COR-L47 (cell line): ENCODE measurements at regions not wholly inside any gene's neighbourhood (a gene's known extent, or its start where the extent isn't known, plus 50 kb on each side); places are given as distances from the start of the nearest gene placed in this dataset.
A peak's percentile ranks its signal among the peaks of the same experiment; 100 is the strongest.
"Not testable (repeated sequence)": the region's sequence is repeated elsewhere in the genome, so short reads cannot be mapped to it uniquely, and the experiment has no call there.

Experiments
- DNase-seq: peaks from one replicate; lab custom pipeline; 2025; lab: John Stamatoyannopoulos, UW

DNA sequence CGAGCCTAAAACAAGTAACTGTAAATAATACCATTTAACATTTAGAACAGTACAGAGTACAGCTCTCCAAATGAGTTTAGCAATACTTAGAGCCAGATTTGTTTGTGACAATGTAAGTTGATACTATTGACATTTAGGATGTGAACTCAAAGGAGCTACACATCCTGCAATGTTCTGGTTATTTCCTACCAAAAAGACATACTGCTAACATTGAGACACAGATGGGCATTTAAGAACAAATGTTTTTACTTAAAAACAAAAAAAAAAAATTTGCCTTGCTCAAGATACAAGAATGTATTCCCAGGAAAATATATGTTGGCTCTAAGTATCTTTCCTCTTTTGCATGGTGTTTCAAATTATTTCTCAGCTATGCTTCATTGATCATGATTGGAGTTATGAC is 1464.8 kb upstream of the PRMT6 start:
- no peak for DNase-seq

DNA sequence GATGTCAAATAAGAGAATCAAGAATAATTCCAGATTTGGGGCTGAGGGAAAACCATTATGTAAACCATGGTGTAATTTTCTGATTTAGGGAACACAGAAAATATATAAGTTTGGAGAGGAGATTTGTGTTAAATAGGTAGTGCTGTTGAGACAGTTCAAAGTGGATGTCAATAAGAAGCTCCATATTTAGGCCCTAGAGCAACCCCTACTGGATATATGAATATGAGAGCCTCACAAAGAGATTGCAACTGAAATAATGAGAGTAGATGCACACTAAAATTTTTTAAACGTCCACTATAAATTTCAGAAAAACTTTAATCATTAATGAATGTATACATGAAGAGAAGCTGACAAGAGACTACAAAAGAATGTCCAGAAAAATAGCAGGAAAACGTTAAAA is 1447.8 kb upstream of the PRMT6 start:
- no peak for DNase-seq

DNA sequence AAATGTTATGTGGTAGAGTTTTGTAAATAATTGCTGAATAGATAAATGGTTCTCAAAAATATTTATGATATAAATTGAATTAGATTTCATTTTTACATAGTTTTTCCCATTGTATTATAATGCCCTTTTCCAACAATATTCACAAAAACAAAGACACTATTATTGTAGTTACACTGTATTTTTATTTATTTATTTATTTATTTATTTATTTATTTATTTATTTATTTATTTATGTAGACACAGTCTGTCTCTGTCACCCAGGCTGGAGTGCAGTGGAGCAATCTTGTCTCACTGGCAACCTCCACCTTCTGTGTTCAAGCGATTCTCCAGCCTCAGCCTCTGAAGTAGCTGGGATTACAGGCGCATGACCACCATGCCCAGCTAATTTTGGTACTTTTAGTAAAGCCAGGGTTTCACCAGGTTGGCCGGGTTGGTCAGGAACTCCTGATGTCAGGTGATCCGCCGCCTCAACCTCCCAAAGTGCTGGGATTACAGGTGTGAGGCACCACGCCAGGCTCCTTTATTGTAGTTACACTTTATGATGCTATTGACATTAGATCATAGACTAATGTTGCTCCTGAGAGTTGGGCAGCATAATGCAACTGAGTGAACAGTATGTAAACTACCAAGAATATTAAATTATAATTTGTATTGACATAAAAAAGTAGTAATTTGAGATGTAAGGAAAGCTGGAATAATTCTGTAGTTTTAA is 1430.0 kb upstream of the PRMT6 start:
- no peak for DNase-seq

DNA sequence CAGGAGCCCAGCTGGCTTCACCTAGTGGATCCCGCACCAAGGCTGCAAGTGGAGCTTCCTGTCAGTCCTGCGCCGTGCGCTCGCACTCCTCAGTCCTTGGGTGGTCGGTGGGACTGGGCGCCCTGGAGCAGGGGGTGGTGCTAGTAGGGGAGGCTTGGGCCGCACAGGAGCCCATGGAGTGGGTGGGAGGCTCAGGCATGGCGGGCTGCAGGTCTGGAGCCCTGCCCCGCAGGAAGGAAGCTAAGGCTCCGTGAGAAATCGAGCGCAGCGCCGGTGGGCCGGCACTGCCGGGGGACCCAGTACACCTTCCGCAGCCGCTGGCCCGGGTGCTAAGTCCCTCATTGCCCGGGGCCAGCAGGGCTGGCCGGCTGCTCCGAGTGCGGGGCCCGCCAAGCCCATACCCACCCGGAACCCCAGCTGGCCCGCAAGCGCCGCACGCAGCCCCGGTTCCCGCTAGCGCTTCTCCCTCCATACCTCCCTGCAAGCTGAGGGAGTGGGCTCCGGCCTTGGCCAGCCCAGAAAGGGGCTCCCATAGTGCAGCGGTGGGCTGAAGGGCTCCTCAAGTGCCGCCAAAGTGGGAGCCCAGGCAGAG is 1425.2 kb upstream of the PRMT6 start:
- DNase-seq = not testable (repeated sequence)

DNA sequence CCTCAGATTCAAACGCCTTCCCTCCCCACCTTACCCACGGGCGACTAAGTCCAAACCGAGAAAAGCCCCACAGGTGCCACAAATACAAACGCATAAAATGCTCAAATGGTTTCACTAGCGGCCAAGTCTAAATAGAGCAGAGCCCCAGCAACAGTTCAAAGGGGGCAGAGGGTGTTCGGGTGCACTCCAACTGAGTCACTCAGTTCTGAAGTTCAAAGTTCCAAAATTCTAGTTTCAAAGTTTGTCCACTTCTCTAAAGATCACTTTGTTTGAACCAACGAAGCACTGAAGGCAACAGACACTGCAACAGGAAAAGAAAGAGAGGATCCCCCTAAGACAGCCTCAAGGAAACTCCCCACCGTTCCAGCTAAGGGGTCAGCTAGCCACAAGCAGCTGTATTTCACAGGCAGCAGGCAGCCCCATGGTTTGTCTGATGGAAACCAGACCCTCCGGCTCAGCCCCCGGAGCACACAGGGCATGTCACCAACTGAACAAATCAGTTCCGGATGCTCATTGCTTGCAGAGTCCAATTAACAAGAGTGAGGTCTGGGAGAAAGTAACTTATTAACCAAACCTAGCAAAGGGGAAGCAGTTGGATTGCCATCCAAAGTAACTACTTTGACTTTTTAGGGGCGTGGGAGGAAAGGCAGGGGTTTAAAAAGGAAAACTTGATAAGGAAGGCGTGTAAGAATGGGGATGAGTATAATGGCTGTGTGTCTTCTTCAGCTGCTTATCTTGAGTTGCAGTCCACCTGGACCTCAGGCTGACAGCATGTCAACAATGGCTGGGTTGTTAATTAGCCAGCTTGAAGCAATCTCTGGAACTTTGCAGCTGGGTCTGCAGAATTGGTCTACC is 1423.9 kb upstream of the PRMT6 start:
- DNase-seq = no peak

DNA sequence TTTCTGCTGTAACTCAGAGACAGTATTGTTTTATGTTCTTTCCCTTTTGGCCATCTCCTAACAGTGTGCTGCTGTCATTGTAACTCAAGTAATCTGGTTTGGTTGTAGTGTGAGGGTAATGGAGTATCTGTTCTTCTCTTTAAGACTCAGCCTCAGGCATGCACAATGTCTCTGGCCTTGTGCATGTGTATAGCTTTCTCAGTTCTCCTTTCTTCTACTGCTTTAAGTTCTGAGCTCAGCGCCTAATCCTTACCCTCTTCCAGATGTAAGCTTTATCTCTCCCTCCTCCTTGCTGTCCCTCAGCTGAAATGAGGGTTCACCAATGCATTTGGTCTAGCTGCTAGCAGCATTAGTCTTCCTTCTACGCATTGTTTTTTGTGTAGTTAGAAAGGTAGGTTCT is 1420.4 kb upstream of the PRMT6 start:
- DNase-seq = no peak

DNA sequence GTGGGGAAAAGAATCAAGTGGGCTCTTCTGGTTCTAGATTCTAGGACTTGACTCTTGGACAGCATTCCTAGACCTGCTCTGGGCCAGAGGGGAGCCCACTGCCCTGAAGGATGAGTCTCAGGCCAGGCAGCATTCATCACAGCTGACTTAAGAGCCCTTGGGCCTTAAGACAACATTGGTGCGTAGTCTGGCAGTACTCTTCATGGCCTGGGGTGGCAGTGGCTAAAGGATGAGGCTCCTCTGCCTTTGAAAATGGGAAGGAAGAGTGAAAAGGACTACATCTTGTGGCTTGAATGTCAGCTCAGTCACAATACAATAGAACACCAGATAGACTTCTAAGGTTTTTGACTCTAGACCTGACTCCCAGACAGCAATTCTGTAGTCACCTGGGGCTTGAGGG is 1415.1 kb upstream of the PRMT6 start:
- no peak for DNase-seq

DNA sequence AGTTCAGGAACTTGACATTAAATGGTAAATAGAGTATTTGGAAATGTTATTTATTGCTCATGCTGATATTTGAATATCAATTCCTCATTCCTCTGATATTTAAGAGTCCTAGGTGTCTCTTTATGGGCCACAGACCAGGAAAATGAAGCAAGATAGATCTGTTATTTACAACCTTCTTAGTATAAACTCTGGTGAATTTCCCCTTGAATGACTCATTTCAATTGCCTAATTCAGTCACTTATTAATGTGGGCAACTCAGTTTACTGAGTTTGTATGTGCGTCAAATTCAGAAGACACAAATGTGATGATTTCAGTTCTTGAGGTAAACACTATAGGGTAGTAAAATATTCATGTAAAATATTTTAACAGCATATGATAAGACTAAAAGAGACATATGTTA is 1404.4 kb upstream of the PRMT6 start:
- no peak for DNase-seq

DNA sequence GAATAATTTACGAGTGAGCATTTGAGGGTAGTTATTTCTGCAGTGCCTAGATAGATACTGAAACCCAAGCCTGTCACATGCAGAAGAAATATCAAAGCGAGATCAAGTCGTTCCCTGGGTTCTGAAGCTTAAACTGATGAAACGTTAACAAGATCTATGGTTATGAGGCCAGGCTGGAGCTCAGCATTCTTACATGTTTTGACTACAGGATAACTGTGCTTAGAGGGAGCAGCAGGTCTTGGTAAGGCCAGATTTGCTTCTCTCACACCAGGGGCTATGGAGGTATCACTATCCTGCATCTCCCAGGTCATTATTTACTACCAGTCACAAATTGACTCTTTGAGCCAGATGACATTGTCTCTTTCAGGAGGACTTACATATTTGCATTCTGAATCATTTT is 1401.4 kb upstream of the PRMT6 start:
- DNase-seq = no peak

DNA sequence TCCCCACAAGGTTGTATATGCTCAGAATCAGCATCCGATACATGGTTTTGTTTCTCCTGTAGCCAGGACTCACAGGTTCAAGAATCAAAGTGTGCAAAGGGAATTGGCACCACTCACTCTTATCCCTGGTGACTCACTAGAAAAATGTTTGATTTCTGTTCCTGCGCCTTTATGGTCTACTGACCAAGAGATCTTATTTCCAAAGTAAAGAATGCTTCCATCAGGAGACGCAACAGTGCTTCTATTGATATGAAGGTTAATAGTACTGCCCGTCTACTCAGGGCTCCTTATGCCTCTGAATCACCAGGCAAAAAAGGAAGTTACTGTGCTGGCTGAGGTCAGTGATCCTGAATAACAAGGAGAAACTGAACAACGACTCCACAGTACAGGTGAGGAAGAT is 1392.0 kb upstream of the PRMT6 start:
- DNase-seq = no peak

DNA sequence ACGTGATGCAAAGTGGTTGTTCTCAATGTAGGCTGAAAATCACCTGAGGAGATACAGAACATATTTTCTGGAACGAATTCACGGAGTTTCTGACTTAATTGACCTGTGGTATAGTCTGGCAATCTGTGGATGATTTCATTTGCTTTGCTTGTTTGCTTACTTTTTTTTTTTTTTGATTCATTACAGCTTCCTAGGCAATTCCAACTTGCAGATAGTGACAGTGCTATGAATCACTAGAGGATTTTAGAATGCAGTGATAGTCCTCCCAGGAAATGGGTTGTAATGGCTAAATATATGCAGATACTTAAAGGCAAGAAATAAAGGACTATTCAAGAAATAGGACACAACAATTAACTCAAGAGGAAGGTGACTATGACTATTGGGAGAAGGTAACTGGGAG is 1378.1 kb upstream of the PRMT6 start:
- DNase-seq = no peak

DNA sequence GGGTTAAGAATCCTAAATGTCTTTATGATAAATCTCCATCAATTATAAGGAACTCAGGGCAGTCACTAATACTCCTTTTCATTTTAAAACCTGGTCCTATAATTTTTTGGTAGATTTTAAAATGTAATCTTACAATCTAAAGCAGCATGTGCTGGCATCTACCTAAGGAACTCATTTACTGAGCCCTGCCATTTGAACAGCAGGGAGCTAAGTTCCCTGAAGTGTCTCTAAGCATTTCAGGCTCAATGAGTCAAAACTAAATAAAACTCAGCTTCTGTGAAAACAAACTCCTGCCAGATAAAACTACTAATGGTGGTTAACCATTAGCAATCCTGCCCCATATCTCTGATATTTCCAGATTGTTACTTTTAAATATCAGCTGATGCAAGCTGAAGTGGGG is 1371.8 kb upstream of the PRMT6 start:
- no peak for DNase-seq

DNA sequence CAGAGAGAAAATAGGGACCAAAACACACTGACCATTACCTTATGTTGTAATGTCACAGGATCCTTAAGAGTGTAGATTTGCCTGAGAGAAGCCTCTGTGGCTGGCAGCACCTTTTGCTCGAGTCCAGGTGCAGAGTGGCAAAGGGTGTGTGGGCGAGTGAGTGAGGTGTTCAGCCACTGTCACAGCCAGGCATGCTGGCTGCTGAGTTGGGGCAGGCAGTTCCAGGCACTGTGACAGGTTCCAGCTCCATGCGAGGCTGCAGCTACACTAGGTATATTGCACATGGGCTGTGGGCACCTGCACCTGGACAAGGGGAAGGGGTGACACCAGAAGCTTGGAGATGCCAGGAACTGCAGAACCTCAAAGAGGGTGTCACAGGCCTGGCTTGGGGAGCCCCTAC is 1370.4 kb upstream of the PRMT6 start:
- DNase-seq = no peak

DNA sequence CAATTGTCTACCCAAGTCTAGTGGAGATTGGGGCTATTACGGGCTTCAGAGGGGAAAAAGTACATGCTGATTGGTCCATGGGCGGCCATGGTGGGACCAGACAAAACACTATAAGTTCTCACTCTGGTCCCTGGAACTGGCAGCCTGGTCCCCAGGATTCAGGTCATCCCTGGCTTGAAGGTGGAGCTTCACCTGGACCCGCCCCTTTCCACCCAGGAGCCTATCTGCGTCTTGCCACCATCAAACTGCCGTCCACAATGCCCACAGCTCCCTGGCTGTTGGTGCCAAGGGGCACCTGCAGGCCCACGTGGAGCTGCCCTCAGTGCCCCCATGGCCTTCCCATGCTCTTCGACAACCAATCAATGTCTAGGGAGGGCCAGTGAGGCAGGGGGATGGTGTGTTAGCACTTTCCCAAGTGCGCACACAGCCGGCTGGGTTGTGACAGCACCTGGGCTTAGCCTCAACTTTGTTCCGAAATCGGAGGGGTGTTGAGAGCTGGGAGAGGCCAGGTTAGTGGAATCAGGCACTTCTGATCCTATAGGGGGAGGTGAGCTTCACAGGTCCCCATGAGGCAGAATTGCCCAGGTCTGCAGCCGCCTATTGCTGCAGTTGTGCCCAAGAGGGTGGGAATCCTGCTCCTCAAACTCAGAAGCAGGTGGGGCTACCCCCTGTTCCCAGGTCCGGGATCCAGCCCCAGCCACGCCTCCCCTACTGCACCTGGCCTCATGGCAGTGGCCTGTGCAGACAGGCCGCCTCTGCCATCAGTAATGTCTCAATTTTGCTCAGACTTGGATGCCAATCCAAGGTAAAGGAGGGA is 1369.4 kb upstream of the PRMT6 start:
- DNase-seq = no peak

DNA sequence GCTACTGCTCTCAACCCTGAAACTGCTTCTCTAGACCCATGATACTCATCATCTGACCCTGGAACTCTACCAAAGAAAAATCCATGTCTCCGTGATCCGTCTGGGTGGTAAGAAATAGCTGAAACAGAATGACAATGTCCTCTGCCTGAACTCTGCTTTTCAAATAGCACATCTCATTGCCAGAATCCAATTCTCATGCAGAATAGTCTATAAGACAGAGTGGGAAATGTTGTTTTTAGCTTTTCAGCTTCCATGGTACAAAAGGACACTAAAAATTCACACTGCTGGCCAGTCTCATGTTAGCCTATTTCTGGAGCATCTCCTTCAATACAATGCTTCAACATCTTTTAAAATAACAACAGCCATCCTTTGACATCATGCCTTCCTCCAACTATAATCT is 1355.8 kb upstream of the PRMT6 start:
- no peak for DNase-seq

DNA sequence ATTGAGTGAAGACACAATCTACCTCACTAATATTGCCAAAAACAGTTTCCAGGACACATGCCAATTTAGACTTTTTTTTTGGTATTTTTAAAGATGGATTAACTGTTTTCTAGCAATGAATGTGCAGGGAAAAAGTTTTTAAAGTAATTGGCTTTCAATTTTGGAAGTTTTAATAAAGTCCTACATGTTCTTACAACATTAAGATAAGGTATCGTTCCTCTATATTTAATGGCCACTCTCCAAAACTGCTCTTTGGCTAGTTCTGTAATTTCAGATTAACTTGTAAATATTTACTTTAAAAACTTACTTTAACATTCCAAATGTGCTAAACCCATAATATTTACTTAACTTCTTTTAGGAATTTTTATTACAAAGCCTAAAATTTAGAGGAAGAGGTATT is 1332.2 kb upstream of the PRMT6 start:
- DNase-seq = no peak

DNA sequence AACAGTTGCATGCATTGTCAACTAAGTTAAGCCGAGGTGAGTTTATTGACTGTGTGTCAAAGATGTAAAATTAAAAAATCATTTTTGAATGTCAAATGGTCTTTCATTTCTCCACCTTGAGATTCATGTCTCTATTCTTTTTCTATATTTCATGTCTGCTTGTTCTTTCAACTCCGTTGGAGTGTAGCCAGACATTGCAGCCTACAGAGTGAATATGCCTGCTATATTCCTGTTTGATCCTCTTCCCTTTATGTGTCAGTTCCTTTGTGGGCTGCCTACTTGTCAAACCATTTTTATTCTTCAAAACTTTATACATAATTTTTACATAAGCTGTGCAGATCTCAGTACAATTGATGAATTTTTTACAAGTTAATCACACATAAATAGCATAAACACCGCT is 1325.8 kb upstream of the PRMT6 start:
- peak; percentile 5 for DNase-seq

DNA sequence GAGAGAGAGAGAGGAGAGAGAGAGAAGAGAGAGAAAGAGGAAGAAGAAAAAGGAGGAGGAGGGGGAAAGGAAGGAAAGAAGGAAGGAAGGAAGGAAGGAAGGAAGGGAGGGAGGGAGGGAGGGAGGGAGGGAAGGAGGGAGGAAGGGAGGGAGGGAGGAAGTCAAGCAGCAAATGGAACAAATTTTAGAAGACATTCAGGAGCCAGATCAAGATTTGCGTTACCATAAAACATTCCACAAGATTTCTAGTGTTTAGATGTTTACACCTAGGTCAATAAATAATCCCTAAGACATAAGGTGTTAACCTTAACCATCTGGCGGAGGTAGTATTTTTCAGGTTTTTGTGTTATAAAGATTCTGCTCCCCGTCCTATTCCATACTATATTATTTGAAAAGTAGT is 1320.1 kb upstream of the PRMT6 start:
- DNase-seq = no peak

DNA sequence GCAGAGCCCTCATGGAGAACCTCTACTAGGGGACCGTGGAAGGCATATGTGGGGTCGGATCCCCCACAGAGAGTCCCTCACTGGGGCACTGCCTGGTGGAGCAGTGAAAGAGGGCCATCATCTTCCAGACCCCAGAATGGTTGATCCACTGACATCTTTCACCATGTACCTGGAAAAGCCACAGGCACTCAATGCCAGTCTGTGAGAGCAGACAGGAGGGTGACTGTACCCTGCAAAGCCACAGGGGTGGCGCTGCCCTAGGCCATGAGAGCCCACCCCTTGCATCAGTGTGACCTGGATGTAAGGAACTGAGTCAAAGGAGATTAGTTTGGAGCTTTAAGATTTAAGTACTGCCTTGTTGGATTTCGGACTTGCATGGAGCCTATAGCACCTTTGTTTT is 1276.7 kb upstream of the PRMT6 start:
- no peak for DNase-seq

DNA sequence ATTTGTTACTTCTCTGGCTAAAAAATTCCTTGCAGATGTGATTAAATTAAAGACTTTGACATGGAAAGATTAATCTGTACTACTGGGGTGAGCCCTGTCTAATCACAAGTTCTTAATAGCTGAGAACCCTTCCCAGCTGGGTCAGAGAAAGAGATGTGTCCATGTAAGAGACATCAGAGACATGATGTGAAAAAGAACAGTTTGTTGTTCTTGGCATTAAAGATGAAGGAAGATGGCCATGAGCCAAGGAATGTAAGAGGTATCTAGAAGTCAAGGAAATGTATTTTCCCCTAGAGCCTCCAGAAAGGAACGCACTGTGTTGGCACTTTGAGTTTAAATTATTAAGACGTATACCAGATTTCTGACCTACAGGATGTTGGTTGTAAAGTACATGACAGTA is 1271.5 kb upstream of the PRMT6 start:
- DNase-seq = no peak

DNA sequence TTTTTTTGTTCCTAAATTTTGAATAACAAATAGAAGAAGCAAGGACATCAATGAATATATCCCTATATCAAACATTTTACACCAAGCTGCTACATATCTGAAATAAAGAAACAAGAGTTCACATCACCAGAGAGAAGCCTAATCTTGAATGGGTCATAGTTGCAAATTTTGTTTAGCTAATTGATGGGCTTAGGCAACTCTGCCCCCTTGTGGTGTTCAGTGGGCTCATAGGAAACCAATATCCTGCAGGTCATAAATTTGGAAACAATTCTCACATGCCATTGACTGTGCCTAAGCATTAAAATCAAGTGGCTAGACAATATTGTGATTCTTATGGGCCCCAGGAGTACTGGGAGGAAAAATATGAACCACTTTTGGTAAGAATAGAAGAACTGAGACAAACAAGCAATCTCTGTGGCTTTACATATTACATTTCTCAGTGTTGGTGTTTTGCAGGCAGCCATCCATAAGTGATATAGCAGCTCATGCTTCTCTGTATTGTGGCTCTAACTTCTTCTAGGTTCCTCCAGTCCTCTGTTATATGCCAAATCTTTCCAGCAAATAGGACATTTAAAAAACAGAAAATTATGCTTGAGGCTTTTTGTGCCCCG is 1262.8 kb upstream of the PRMT6 start:
- DNase-seq = peak; percentile 60

DNA sequence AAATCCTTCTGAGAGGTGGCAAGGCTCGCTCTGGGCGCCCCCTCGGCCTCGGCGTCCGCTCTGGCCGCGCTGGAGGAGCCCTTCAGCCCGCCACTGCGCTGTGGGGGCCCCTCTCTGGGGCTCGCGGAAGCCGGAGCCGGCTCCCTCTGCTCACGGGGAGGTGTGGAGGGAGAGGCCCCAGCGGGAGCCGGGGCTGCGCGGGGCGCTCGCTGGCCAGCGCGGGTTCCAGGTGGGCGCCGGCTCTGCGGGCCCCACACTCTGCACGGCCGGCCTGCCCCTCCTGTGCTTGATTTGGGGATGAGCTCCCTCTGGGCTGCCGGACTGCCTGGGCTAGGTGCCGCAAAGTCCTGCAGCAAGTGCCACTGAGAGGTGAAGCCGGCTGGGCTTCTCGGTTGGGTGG is 1260.7 kb upstream of the PRMT6 start:
- DNase-seq = no peak
